GM12878 (cell line): ENCODE measurements at regions not wholly inside any gene's neighbourhood (a gene's known extent, or its start where the extent isn't known, plus 50 kb on each side); places are given as distances from the start of the nearest gene placed in this dataset.

Source experiments
- ATAC-seq: fragments of 200-7000 bp; cut with Tn5 transposase; 3 replicates; pipeline ENCODE4 v1.9.1; 2020; ENCODE audit warnings: mild to moderate bottlenecking, moderate library complexity
- BruUV-seq: library from RNA; stranded (reverse); fragments of 400-500 nt; replicated peaks from 2 replicates; lab custom pipeline; 2021; lab: Mats Ljungman, UMichigan
- CTCF ChIA-PET: fragments of 300-600 bp; sonication (Branson Sonifier 250); formaldehyde crosslinking; extraction: SDS; loops from one replicate; lab custom pipeline; 2021; ENCODE audit warnings: inconsistent platforms; lab: Yijun Ruan, JAX
- POLR2A ChIA-PET: fragments of 350-600 bp; formaldehyde crosslinking; extraction: SDS; loops from one replicate; lab custom pipeline; 2021; ENCODE audit warnings: inconsistent platforms; lab: Charles Lee
- RAD21 ChIA-PET: fragments of 300-600 bp; sonication (Branson Sonifier 250); formaldehyde crosslinking; loops from one replicate; lab custom pipeline; 2023; ENCODE audit warnings: antibody characterized with exemption; ENCODE audit not compliant: unreplicated experiment; lab: Charles Lee
- SMC1A ChIA-PET: fragments of 300-600 bp; sonication (Branson Sonifier 250); formaldehyde crosslinking; loops from one replicate; lab custom pipeline; 2023; ENCODE audit not compliant: unreplicated experiment, uncharacterized antibody; lab: Charles Lee
- DNase-seq: peaks from one replicate; pipeline ENCODE4 v3.0.0-alpha.2; 2011; ENCODE audit warnings: low read depth, low spot score
- FAIRE-seq: peaks from 3 replicates; lab custom pipeline; 2011; peaks lifted over from hg19 to GRCh38; lab: Jason Lieb, UNC
- H2AFZ ChIP-seq: 2 replicates; pipeline ENCODE4 v1.6.0; 2011; ENCODE audit warnings: low read depth, low read length, control low read depth; ENCODE audit not compliant: control insufficient read depth
- H3K27ac ChIP-seq: 2 replicates; pipeline ENCODE4 v1.5.1; 2011; ENCODE audit warnings: control low read depth; ENCODE audit not compliant: control insufficient read depth, insufficient read depth
- H3K27me3 ChIP-seq, 2 experiments: replicated peaks in 1 of 2; 2 replicates each; pipeline versions ENCODE4 v1.6.0 to v1.6.1; 2011; ENCODE audit warnings: low read length in 1 of 2; ENCODE audit not compliant: control insufficient read depth in 2 of 2, insufficient read depth in 2 of 2
- H3K36me3 ChIP-seq, 2 experiments: 2 replicates each; pipeline ENCODE4 v1.5.1; 2011; ENCODE audit warnings: low read length in 1 of 2; ENCODE audit not compliant: control insufficient read depth in 2 of 2, insufficient read depth in 2 of 2
- H3K4me1 ChIP-seq: 2 replicates; pipeline ENCODE4 v1.6.1; 2011; ENCODE audit warnings: mild to moderate bottlenecking, low read length, moderate library complexity, mixed read lengths; ENCODE audit not compliant: control insufficient read depth, insufficient read depth
- H3K4me2 ChIP-seq: 2 replicates; pipeline ENCODE4 v1.6.0; 2011; ENCODE audit warnings: control low read depth; ENCODE audit not compliant: control insufficient read depth, insufficient read depth
- H3K4me3 ChIP-seq: fragments of 200-600 bp; sonication (generic); 2 replicates; pipeline ENCODE4 v1.5.1; 2016
- H3K79me2 ChIP-seq: 2 replicates; pipeline ENCODE4 v1.6.0; 2011; ENCODE audit warnings: low read length; ENCODE audit not compliant: control insufficient read depth, insufficient read depth
- H3K9ac ChIP-seq: 2 replicates; pipeline ENCODE4 v1.8.0; 2011; ENCODE audit warnings: low read length, control low read depth, mixed read lengths; ENCODE audit not compliant: control insufficient read depth, insufficient read depth
- H3K9me3 ChIP-seq: replicated peaks from 3 replicates; pipeline ENCODE4 v1.5.1; 2011; ENCODE audit warnings: mild to moderate bottlenecking, low read length; ENCODE audit not compliant: control insufficient read depth, insufficient read depth
- H4K20me1 ChIP-seq: 2 replicates; pipeline ENCODE4 v1.6.0; 2011; ENCODE audit not compliant: control insufficient read depth, insufficient read depth
- DPF2 ChIP-seq: fragments of 450-650 bp; IDR thresholded peaks from 2 replicates; pipeline ENCODE4 v1.6.1; 2017; ENCODE audit warnings: mild to moderate bottlenecking
- E2F4 ChIP-seq: IDR thresholded peaks from 2 replicates; pipeline ENCODE4 v1.6.1; 2012; ENCODE audit warnings: low read depth, low read length, improper control_type of control experiment
- ETV6 ChIP-seq, 2 experiments: fragments of 450-650 bp in 1 of 2; IDR thresholded peaks in 1 of 2; conservative IDR thresholded peaks in 1 of 2; 2 replicates each; pipeline ENCODE4 v1.6.1; 2014; ENCODE audit warnings: antibody characterized with exemption in 1 of 2, borderline replicate concordance in 1 of 2, low read depth in 1 of 2, mild to moderate bottlenecking in 1 of 2, moderate library complexity in 1 of 2
- GABPA ChIP-seq: IDR thresholded peaks from 2 replicates; pipeline ENCODE4 v1.6.1; 2014; ENCODE audit warnings: antibody characterized with exemption, low read depth, mild to moderate bottlenecking, inconsistent platforms
- HCFC1 ChIP-seq: fragments of 150-350 bp; IDR thresholded peaks from 2 replicates; pipeline ENCODE4 v1.6.1; 2014; ENCODE audit warnings: low read length
- IKZF1 ChIP-seq: fragments of 450-650 bp; conservative IDR thresholded peaks from 2 replicates; pipeline ENCODE4 v1.6.1; 2017; ENCODE audit warnings: antibody characterized with exemption, mild to moderate bottlenecking
- MEF2B ChIP-seq: fragments of 450-650 bp; IDR thresholded peaks from 2 replicates; pipeline ENCODE4 v1.6.1; 2018; ENCODE audit warnings: mild to moderate bottlenecking, moderate library complexity; ENCODE audit not compliant: partially characterized antibody, poor library complexity, severe bottlenecking
- MYB ChIP-seq: fragments of 150-350 bp; IDR thresholded peaks from 2 replicates; pipeline ENCODE4 v1.6.1; 2014; ENCODE audit warnings: mild to moderate bottlenecking, low read depth, low read length, borderline replicate concordance
- NFYA ChIP-seq: IDR thresholded peaks from 2 replicates; pipeline ENCODE4 v1.6.1; 2011; ENCODE audit warnings: low read depth, mild to moderate bottlenecking, low read length, improper control_type of control experiment, borderline replicate concordance
- PAX5 ChIP-seq: IDR thresholded peaks from 2 replicates; pipeline ENCODE4 v1.6.1; 2011; ENCODE audit warnings: low read depth, low read length, borderline replicate concordance
- SIX5 ChIP-seq: IDR thresholded peaks from 2 replicates; pipeline ENCODE4 v1.6.1; 2011; ENCODE audit warnings: mild to moderate bottlenecking, low read depth, low read length, moderate library complexity; ENCODE audit not compliant: severe bottlenecking
- STAT3 ChIP-seq: IDR thresholded peaks from 2 replicates; pipeline ENCODE4 v1.6.1; 2011; ENCODE audit warnings: low read depth, low read length, improper control_type of control experiment
- SUZ12 ChIP-seq: fragments of 200-600 bp; sonication (generic); IDR thresholded peaks from one replicate; pipeline ENCODE4 v1.6.1; 2018; ENCODE audit warnings: antibody characterized with exemption, mild to moderate bottlenecking; ENCODE audit not compliant: unreplicated experiment
- ZBTB11 ChIP-seq: fragments of 450-650 bp; formaldehyde crosslinking; IDR thresholded peaks from 2 replicates; pipeline ENCODE4 v1.5.0; 2022; ENCODE audit warnings: mild to moderate bottlenecking, missing genetic modification characterization
- ZNF207 ChIP-seq: fragments of 450-650 bp; IDR thresholded peaks from 2 replicates; pipeline ENCODE4 v1.6.1; 2014; ENCODE audit warnings: antibody characterized with exemption, mild to moderate bottlenecking, borderline replicate concordance
- WGBS: methylation state at CpG from one replicate; pipeline ENCODE4 v1.1.6; 2016; ENCODE audit warnings: low lambda C conversion rate; ENCODE audit not compliant: insufficient replicate concordance, insufficient coverage; ENCODE audit errors: missing lambda C conversion rate; 5-methylcytosine and 5-hydroxymethylcytosine counted together
- in situ Hi-C: fragments of 300-500 bp; cut with MboI; formaldehyde crosslinking; loops from 9 replicates; pipeline ENCODE4 v1.14.3; 2018; ENCODE audit warnings: mixed read lengths
- intact Hi-C: fragments of 100-400 bp; cut with micrococcal nuclease; formaldehyde crosslinking; loops from one replicate; pipeline ENCODE4 v1.14.2; 2022; ENCODE audit not compliant: unreplicated experiment

GRCh38 chr7:68319061-68319460 is 1279.2 kb upstream of the AUTS2 start:
- RAD21 ChIA-PET = interaction anchor here (0.6 kb wide), 1 partner anchor 82 kb away, joined by 3 read pairs; no protein-coding TSS in a partner anchor
- CTCF ChIA-PET = no interaction called here
- in situ Hi-C loops = no loop called here
- H3K79me2 ChIP-seq = no peaks in the 10 kb centered on the region
- H3K27ac ChIP-seq = no peak overlapping the region
- DNase-seq (no peak), FAIRE-seq (no peak), ATAC-seq (no peak)
- POLR2A ChIA-PET = no interaction called here
- intact Hi-C loops = no loop called here
- no peak overlapping the region for H2AFZ ChIP-seq
- SMC1A ChIA-PET = no interaction called here
- no peaks in the 10 kb centered on the region for H3K36me3 ChIP-seq
- no TSS peak for BruUV-seq
- H3K4me1 ChIP-seq = no peaks in the 10 kb centered on the region
- no peak overlapping the region for H3K4me3 ChIP-seq
- H3K9ac ChIP-seq = no peak overlapping the region
- no peaks in the 10 kb centered on the region for H3K27me3 ChIP-seq
- no peaks in the 10 kb centered on the region for H4K20me1 ChIP-seq
- no peaks in the 10 kb centered on the region for H3K9me3 ChIP-seq
- no peak overlapping the region for H3K4me2 ChIP-seq
- TF ChIP-seq MEF2B = no peak
- no peak for TF ChIP-seq ETV6 (conservative IDR thresholded peaks at IDR 0.05 in 1 of 2, IDR thresholded peaks at IDR 0.05 in 1 of 2; ENCODE audit: borderline replicate concordance in 1 of 2, low read depth in 1 of 2)
- no peak for TF ChIP-seq PAX5
- TF ChIP-seq DPF2 = no peak
- no peak for TF ChIP-seq ZNF207
- TF ChIP-seq SIX5 = no peak
- no peak for TF ChIP-seq IKZF1
- TF ChIP-seq MYB = no peak
- TF ChIP-seq HCFC1 = no peak

- Histone ChIP-seq H4K20me1 (no peaks in the 10 kb centered on the region), H3K9ac (no peak overlapping the region), H3K36me3 (no peaks in the 10 kb centered on the region), H3K4me1 (no peaks in the 10 kb centered on the region), H3K4me2 (no peak overlapping the region), H3K27ac (no peak overlapping the region), H2AFZ (no peak overlapping the region), H3K79me2 (no peaks in the 10 kb centered on the region), H3K27me3 (no peaks in the 10 kb centered on the region), H3K9me3 (no peaks in the 10 kb centered on the region), H3K4me3 (no peak overlapping the region)
- POLR2A ChIA-PET = no interaction called here
- no peak for FAIRE-seq
- 6% methylated on average over 4 of the region's 4 CpGs for WGBS
- in situ Hi-C loops (no loop called here), intact Hi-C loops (no loop called here)
- DNase-seq = no peak
- SMC1A ChIA-PET = no interaction called here
- ATAC-seq = no peak
- RAD21 ChIA-PET = no interaction called here
- CTCF ChIA-PET = no interaction called here
- BruUV-seq = no TSS peak
- TF ChIP-seq ZBTB11 (CRISPR knock-in tag) (no peak), E2F4 (no peak), IKZF1 (no peak), STAT3 (no peak), GABPA (no peak), NFYA (no peak), SUZ12 (no peak)
These were observed 1277.1 kb upstream of the AUTS2 start for GRCh38 chr7:68321076-68321639.
